GM12878 (cell line): ENCODE measurements at regions not wholly inside any gene's neighbourhood (a gene's known extent, or its start where the extent isn't known, plus 50 kb on each side); places are given as distances from the start of the nearest gene placed in this dataset.

ENCODE experiments used
- ATAC-seq: fragments of 200-7000 bp; cut with Tn5 transposase; 3 replicates; pipeline ENCODE4 v1.9.1; 2020; ENCODE audit warnings: mild to moderate bottlenecking, moderate library complexity
- BruUV-seq: library from RNA; stranded (reverse); fragments of 400-500 nt; replicated peaks from 2 replicates; lab custom pipeline; 2021; lab: Mats Ljungman, UMichigan
- CTCF ChIA-PET: fragments of 300-600 bp; sonication (Branson Sonifier 250); formaldehyde crosslinking; extraction: SDS; loops from one replicate; lab custom pipeline; 2021; ENCODE audit warnings: inconsistent platforms; lab: Yijun Ruan, JAX
- POLR2A ChIA-PET: fragments of 350-600 bp; formaldehyde crosslinking; extraction: SDS; loops from one replicate; lab custom pipeline; 2021; ENCODE audit warnings: inconsistent platforms; lab: Charles Lee
- RAD21 ChIA-PET: fragments of 300-600 bp; sonication (Branson Sonifier 250); formaldehyde crosslinking; loops from one replicate; lab custom pipeline; 2023; ENCODE audit warnings: antibody characterized with exemption; ENCODE audit not compliant: unreplicated experiment; lab: Charles Lee
- SMC1A ChIA-PET: fragments of 300-600 bp; sonication (Branson Sonifier 250); formaldehyde crosslinking; loops from one replicate; lab custom pipeline; 2023; ENCODE audit not compliant: unreplicated experiment, uncharacterized antibody; lab: Charles Lee
- DNase-seq: peaks from one replicate; pipeline ENCODE4 v3.0.0-alpha.2; 2011; ENCODE audit warnings: low read depth, low spot score
- FAIRE-seq: peaks from 3 replicates; lab custom pipeline; 2011; peaks lifted over from hg19 to GRCh38; lab: Jason Lieb, UNC
- H2AFZ ChIP-seq: 2 replicates; pipeline ENCODE4 v1.6.0; 2011; ENCODE audit warnings: low read depth, low read length, control low read depth; ENCODE audit not compliant: control insufficient read depth
- H3K27ac ChIP-seq: 2 replicates; pipeline ENCODE4 v1.5.1; 2011; ENCODE audit warnings: control low read depth; ENCODE audit not compliant: control insufficient read depth, insufficient read depth
- H3K27me3 ChIP-seq, 2 experiments: replicated peaks in 1 of 2; 2 replicates each; pipeline versions ENCODE4 v1.6.0 to v1.6.1; 2011; ENCODE audit warnings: low read length in 1 of 2; ENCODE audit not compliant: control insufficient read depth in 2 of 2, insufficient read depth in 2 of 2
- H3K36me3 ChIP-seq, 2 experiments: 2 replicates each; pipeline ENCODE4 v1.5.1; 2011; ENCODE audit warnings: low read length in 1 of 2; ENCODE audit not compliant: control insufficient read depth in 2 of 2, insufficient read depth in 2 of 2
- H3K4me1 ChIP-seq: 2 replicates; pipeline ENCODE4 v1.6.1; 2011; ENCODE audit warnings: mild to moderate bottlenecking, low read length, moderate library complexity, mixed read lengths; ENCODE audit not compliant: control insufficient read depth, insufficient read depth
- H3K4me2 ChIP-seq: 2 replicates; pipeline ENCODE4 v1.6.0; 2011; ENCODE audit warnings: control low read depth; ENCODE audit not compliant: control insufficient read depth, insufficient read depth
- H3K4me3 ChIP-seq: fragments of 200-600 bp; sonication (generic); 2 replicates; pipeline ENCODE4 v1.5.1; 2016
- H3K79me2 ChIP-seq: 2 replicates; pipeline ENCODE4 v1.6.0; 2011; ENCODE audit warnings: low read length; ENCODE audit not compliant: control insufficient read depth, insufficient read depth
- H3K9ac ChIP-seq: 2 replicates; pipeline ENCODE4 v1.8.0; 2011; ENCODE audit warnings: low read length, control low read depth, mixed read lengths; ENCODE audit not compliant: control insufficient read depth, insufficient read depth
- H3K9me3 ChIP-seq: replicated peaks from 3 replicates; pipeline ENCODE4 v1.5.1; 2011; ENCODE audit warnings: mild to moderate bottlenecking, low read length; ENCODE audit not compliant: control insufficient read depth, insufficient read depth
- H4K20me1 ChIP-seq: 2 replicates; pipeline ENCODE4 v1.6.0; 2011; ENCODE audit not compliant: control insufficient read depth, insufficient read depth
- ASH2L ChIP-seq: fragments of 300-600, 200-600 bp; sonication (generic); IDR thresholded peaks from 2 replicates; pipeline ENCODE4 v1.6.1; 2017; ENCODE audit warnings: low read depth, mild to moderate bottlenecking, borderline replicate concordance
- BHLHE40 ChIP-seq, 2 experiments: fragments of 450-650 bp in 1 of 2; IDR thresholded peaks; 2 replicates each; pipeline ENCODE4 v1.6.1; 2011 to 2017; ENCODE audit warnings: low read depth in 2 of 2, borderline replicate concordance in 1 of 2, improper control_type of control experiment in 1 of 2, low read length in 1 of 2, mild to moderate bottlenecking in 1 of 2
- CREB1 ChIP-seq: IDR thresholded peaks from 2 replicates; pipeline ENCODE4 v1.6.1; 2012; ENCODE audit warnings: low read depth, mild to moderate bottlenecking, inconsistent platforms
- ESRRA ChIP-seq: IDR thresholded peaks from 2 replicates; pipeline ENCODE4 v1.6.1; 2012; ENCODE audit warnings: mild to moderate bottlenecking, low read length, improper control_type of control experiment
- FOXM1 ChIP-seq: IDR thresholded peaks from 2 replicates; pipeline ENCODE4 v1.6.1; 2012; ENCODE audit warnings: low read depth, mild to moderate bottlenecking, inconsistent platforms, low read length, moderate library complexity
- GATAD2B ChIP-seq: fragments of 450-650 bp; conservative IDR thresholded peaks from 2 replicates; pipeline ENCODE4 v1.6.1; 2017; ENCODE audit warnings: low read depth, mild to moderate bottlenecking, moderate library complexity
- HCFC1 ChIP-seq: fragments of 150-350 bp; IDR thresholded peaks from 2 replicates; pipeline ENCODE4 v1.6.1; 2014; ENCODE audit warnings: low read length
- NR2C1 ChIP-seq: fragments of 450-650 bp; IDR thresholded peaks from 2 replicates; pipeline ENCODE4 v1.6.1; 2017; ENCODE audit warnings: antibody characterized with exemption, mild to moderate bottlenecking, moderate library complexity
- PAX8 ChIP-seq: fragments of 450-650 bp; IDR thresholded peaks from 2 replicates; pipeline ENCODE4 v1.6.1; 2017; ENCODE audit warnings: mild to moderate bottlenecking, moderate library complexity
- RAD21 ChIP-seq: IDR thresholded peaks from 2 replicates; pipeline ENCODE4 v1.6.1; 2011; ENCODE audit warnings: mild to moderate bottlenecking, low read depth, low read length, moderate library complexity; ENCODE audit not compliant: insufficient read depth
- SUPT20H ChIP-seq: IDR thresholded peaks from 2 replicates; pipeline ENCODE4 v1.6.1; 2011; ENCODE audit warnings: low read depth, mild to moderate bottlenecking, low read length, moderate library complexity, borderline replicate concordance; ENCODE audit not compliant: control insufficient read depth
- TCF12 ChIP-seq: IDR thresholded peaks from 2 replicates; pipeline ENCODE4 v1.6.1; 2011; ENCODE audit warnings: low read depth, mild to moderate bottlenecking, low read length
- ZNF24 ChIP-seq: fragments of 450-650 bp; IDR thresholded peaks from 2 replicates; pipeline ENCODE4 v1.6.1; 2017; ENCODE audit warnings: antibody characterized with exemption, mild to moderate bottlenecking
- WGBS: methylation state at CpG from one replicate; pipeline ENCODE4 v1.1.6; 2016; ENCODE audit warnings: low lambda C conversion rate; ENCODE audit not compliant: insufficient replicate concordance, insufficient coverage; ENCODE audit errors: missing lambda C conversion rate; 5-methylcytosine and 5-hydroxymethylcytosine counted together
- in situ Hi-C: fragments of 300-500 bp; cut with MboI; formaldehyde crosslinking; loops from 9 replicates; pipeline ENCODE4 v1.14.3; 2018; ENCODE audit warnings: mixed read lengths
- intact Hi-C: fragments of 100-400 bp; cut with micrococcal nuclease; formaldehyde crosslinking; loops from one replicate; pipeline ENCODE4 v1.14.2; 2022; ENCODE audit not compliant: unreplicated experiment
- TF ChIP-seq, protein P1 (sequence below): fragments of 450-650 bp; IDR thresholded peaks from 2 replicates; pipeline ENCODE4 v1.6.1; 2017; ENCODE audit warnings: borderline replicate concordance
- TF ChIP-seq, protein P2 (sequence below): fragments of 450-650 bp; IDR thresholded peaks from 2 replicates; pipeline ENCODE4 v1.6.1; 2017; ENCODE audit warnings: mild to moderate bottlenecking
- TF ChIP-seq, protein P3 (sequence below): fragments of 450-650 bp; formaldehyde crosslinking; IDR thresholded peaks from 2 replicates; pipeline ENCODE4 v1.5.0; 2022; ENCODE audit warnings: mild to moderate bottlenecking, missing genetic modification characterization

DNA sequence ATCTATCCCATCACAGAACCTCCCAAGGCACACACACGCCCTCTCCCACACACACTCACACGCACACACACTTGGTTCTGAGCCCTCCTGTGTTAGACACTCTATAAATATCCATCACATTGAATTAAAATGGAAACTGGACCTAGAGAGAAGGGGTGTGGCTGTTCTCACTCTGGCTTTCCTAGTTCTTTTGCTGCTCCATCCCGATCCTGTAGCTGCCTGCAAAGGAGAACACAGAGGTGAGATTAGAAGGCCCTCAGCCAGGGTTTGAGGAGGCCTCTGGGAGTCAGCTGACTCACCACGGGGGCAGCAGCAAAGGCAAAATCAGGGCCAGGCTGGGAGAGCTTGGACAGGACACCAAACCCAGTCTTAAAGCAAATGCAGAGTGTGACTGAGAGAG, 192.3 kb upstream of the CADM1 start:
- no peaks in the 10 kb centered on the region; a peak in 1 of 4 replicates for H3K27me3 ChIP-seq
- in situ Hi-C loops (no loop called here), intact Hi-C loops (no loop called here)
- POLR2A ChIA-PET, result no interaction called here
- CTCF ChIA-PET, result no interaction called here
- H4K20me1 ChIP-seq, result no peaks in the 10 kb centered on the region
- no peaks in the 10 kb centered on the region for H3K9me3 ChIP-seq
- ATAC-seq, result no peak
- RAD21 ChIA-PET, result no interaction called here
- no peaks in the 10 kb centered on the region for H3K79me2 ChIP-seq
- BruUV-seq, result no TSS peak
- no peaks in the 10 kb centered on the region for H3K36me3 ChIP-seq
- H3K27ac ChIP-seq, result no peak overlapping the region
- 8% methylated on average over 4 of the region's 4 CpGs for WGBS
- FAIRE-seq, result no peak
- H3K4me2 ChIP-seq, result no peak overlapping the region
- no peak overlapping the region for H3K9ac ChIP-seq
- no peak overlapping the region for H2AFZ ChIP-seq
- no peak overlapping the region for H3K4me3 ChIP-seq
- peaks cover 12% of the 10 kb centered on the region for H3K4me1 ChIP-seq
- SMC1A ChIA-PET, result no interaction called here
- no peak for DNase-seq
- TF ChIP-seq ASH2L, result no peak
- no peak for TF ChIP-seq NR2C1
- TF ChIP-seq, protein P1, sequence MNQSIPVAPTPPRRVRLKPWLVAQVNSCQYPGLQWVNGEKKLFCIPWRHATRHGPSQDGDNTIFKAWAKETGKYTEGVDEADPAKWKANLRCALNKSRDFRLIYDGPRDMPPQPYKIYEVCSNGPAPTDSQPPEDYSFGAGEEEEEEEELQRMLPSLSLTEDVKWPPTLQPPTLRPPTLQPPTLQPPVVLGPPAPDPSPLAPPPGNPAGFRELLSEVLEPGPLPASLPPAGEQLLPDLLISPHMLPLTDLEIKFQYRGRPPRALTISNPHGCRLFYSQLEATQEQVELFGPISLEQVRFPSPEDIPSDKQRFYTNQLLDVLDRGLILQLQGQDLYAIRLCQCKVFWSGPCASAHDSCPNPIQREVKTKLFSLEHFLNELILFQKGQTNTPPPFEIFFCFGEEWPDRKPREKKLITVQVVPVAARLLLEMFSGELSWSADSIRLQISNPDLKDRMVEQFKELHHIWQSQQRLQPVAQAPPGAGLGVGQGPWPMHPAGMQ, result no peak
- TF ChIP-seq, protein P2, sequence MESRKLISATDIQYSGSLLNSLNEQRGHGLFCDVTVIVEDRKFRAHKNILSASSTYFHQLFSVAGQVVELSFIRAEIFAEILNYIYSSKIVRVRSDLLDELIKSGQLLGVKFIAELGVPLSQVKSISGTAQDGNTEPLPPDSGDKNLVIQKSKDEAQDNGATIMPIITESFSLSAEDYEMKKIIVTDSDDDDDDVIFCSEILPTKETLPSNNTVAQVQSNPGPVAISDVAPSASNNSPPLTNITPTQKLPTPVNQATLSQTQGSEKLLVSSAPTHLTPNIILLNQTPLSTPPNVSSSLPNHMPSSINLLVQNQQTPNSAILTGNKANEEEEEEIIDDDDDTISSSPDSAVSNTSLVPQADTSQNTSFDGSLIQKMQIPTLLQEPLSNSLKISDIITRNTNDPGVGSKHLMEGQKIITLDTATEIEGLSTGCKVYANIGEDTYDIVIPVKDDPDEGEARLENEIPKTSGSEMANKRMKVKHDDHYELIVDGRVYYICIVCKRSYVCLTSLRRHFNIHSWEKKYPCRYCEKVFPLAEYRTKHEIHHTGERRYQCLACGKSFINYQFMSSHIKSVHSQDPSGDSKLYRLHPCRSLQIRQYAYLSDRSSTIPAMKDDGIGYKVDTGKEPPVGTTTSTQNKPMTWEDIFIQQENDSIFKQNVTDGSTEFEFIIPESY, result no peak
- no peak for TF ChIP-seq BHLHE40 (IDR thresholded peaks at IDR 0.05; ENCODE audit: borderline replicate concordance in 1 of 2, low read depth in 2 of 2, low read length in 1 of 2)
- TF ChIP-seq SUPT20H, result no peak
- no peak for TF ChIP-seq PAX8
- no peak for TF ChIP-seq GATAD2B
- no peak for TF ChIP-seq FOXM1
- no peak for TF ChIP-seq RAD21
- no peak for TF ChIP-seq ESRRA
- no peak for TF ChIP-seq CREB1
- no peak for TF ChIP-seq TCF12
- no peak for TF ChIP-seq ZNF24
- TF ChIP-seq, protein P3, sequence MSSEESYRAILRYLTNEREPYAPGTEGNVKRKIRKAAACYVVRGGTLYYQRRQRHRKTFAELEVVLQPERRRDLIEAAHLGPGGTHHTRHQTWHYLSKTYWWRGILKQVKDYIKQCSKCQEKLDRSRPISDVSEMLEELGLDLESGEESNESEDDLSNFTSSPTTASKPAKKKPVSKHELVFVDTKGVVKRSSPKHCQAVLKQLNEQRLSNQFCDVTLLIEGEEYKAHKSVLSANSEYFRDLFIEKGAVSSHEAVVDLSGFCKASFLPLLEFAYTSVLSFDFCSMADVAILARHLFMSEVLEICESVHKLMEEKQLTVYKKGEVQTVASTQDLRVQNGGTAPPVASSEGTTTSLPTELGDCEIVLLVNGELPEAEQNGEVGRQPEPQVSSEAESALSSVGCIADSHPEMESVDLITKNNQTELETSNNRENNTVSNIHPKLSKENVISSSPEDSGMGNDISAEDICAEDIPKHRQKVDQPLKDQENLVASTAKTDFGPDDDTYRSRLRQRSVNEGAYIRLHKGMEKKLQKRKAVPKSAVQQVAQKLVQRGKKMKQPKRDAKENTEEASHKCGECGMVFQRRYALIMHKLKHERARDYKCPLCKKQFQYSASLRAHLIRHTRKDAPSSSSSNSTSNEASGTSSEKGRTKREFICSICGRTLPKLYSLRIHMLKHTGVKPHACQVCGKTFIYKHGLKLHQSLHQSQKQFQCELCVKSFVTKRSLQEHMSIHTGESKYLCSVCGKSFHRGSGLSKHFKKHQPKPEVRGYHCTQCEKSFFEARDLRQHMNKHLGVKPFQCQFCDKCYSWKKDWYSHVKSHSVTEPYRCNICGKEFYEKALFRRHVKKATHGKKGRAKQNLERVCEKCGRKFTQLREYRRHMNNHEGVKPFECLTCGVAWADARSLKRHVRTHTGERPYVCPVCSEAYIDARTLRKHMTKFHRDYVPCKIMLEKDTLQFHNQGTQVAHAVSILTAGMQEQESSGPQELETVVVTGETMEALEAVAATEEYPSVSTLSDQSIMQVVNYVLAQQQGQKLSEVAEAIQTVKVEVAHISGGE (CRISPR knock-in tag), result no peak
- no peak for TF ChIP-seq HCFC1
